ENCODE measurements at regions not wholly inside any gene's neighbourhood (a gene's known extent, or its start where the extent isn't known, plus 50 kb on each side); places are given as distances from the start of the nearest gene placed in this dataset.
A peak's percentile ranks its signal among the peaks of the same experiment; 100 is the strongest.

GRCh38 chr2:742221-742620, 65.0 kb upstream of the TMEM18 start:
- Histone ChIP-seq H3K9ac (ENCODE audit: insufficient read depth, low read depth, low read length) (no peak overlapping the region), H3K36me3 (replicated peaks in 1 of 2; ENCODE audit: control insufficient read depth in 1 of 2, insufficient read depth in 2 of 2, low read length in 2 of 2) (no peaks in the 10 kb centered on the region), H3K9me3 (ENCODE audit: low read length) (no peaks in the 10 kb centered on the region), H4K20me1 (ENCODE audit: insufficient read depth, low read length) (no peaks in the 10 kb centered on the region), H3K4me1 (ENCODE audit: insufficient read depth, low read length) (peaks cover 8% of the 10 kb centered on the region; the same call in 1 of the 2 replicates), H3K4me2 (ENCODE audit: low read depth, low read length) (no peak overlapping the region), H3K27ac (ENCODE audit: extremely low read length, insufficient read depth, low read length) (no peak overlapping the region), H3K79me2 (ENCODE audit: insufficient read depth, low read length) (no peaks in the 10 kb centered on the region), H3K4me3 (replicated peaks in 1 of 3; ENCODE audit: insufficient read depth in 1 of 3, low read depth in 2 of 3, low read length in 3 of 3) (no peak overlapping the region), H3K27me3 (ENCODE audit: control insufficient read depth in 1 of 2, insufficient read depth in 2 of 2, low read length in 2 of 2) (peaks cover 0 to 17% of the 10 kb centered on the region in 2 experiments; a peak in 3 of 5 replicates), H2AFZ (ENCODE audit: low read length) (no peak overlapping the region)
- POLR2A ChIA-PET: no interaction called here
- no peak for ATAC-seq
- intact Hi-C loops (cut with micrococcal nuclease; ENCODE audit: unreplicated experiment) (no loop called here), in situ Hi-C loops (cut with HindIII; ENCODE audit: extremely low pct_ligation_motif_present, low pct_unique_long_range_greater_than_20kb) (no loop called here)
- CTCF ChIA-PET (ENCODE audit: low intra/inter-chr PET ratio, low total read pairs): no interaction called here
- WGBS (ENCODE audit: low lambda C conversion rate): 21% methylated on average over 9 of the region's 9 CpGs
- BruUV-seq (replicated peaks): no TSS peak
- TF ChIP-seq ZNF777 (CRISPR knock-in tag; IDR thresholded peaks at IDR 0.05): no peak
- no peak for TF ChIP-seq ZFY (CRISPR knock-in tag; IDR thresholded peaks at IDR 0.05)
- no peak for TF ChIP-seq ZMYM3 (CRISPR knock-in tag; IDR thresholded peaks at IDR 0.05)
- TF ChIP-seq ZSCAN21 (CRISPR knock-in tag; IDR thresholded peaks at IDR 0.05; ENCODE audit: borderline replicate concordance): no peak
- no peak for TF ChIP-seq SCMH1 (CRISPR knock-in tag; IDR thresholded peaks at IDR 0.05; ENCODE audit: borderline replicate concordance)
- no peak for TF ChIP-seq ZFP36L1 (CRISPR knock-in tag; IDR thresholded peaks at IDR 0.05)
- no peak for TF ChIP-seq MAF1 (CRISPR knock-in tag; IDR thresholded peaks at IDR 0.05; ENCODE audit: borderline replicate concordance)
- DNase-seq (ENCODE audit: low spot score): no peak
- no peak for FAIRE-seq

- ChIA-PET POLR2A (no interaction called here), CTCF (ENCODE audit: low intra/inter-chr PET ratio, low total read pairs) (no interaction called here)
- Histone ChIP-seq H3K9ac (ENCODE audit: insufficient read depth, low read depth, low read length) (peak overlapping the region; percentile 18; the same call in 1 of the 2 replicates), H3K79me2 (ENCODE audit: insufficient read depth, low read length) (no peaks in the 10 kb centered on the region), H3K4me3 (replicated peaks in 1 of 3; ENCODE audit: insufficient read depth in 1 of 3, low read depth in 2 of 3, low read length in 3 of 3) (peak overlapping the region; percentile 22 to 72 (median 50); a peak in 4 of 6 replicates), H3K9me3 (ENCODE audit: low read length) (no peaks in the 10 kb centered on the region), H4K20me1 (ENCODE audit: insufficient read depth, low read length) (no peaks in the 10 kb centered on the region), H3K36me3 (replicated peaks in 1 of 2; ENCODE audit: control insufficient read depth in 1 of 2, insufficient read depth in 2 of 2, low read length in 2 of 2) (no peaks in the 10 kb centered on the region), H3K4me2 (ENCODE audit: low read depth, low read length) (peak overlapping the region; percentile 72), H3K27me3 (ENCODE audit: control insufficient read depth in 1 of 2, insufficient read depth in 2 of 2, low read length in 2 of 2) (peaks cover 0 to 13% of the 10 kb centered on the region in 2 experiments; a peak in 3 of 5 replicates), H3K27ac (ENCODE audit: extremely low read length, insufficient read depth, low read length) (no peak overlapping the region), H2AFZ (ENCODE audit: low read length) (peak overlapping the region; percentile 20), H3K4me1 (ENCODE audit: insufficient read depth, low read length) (peaks cover 8% of the 10 kb centered on the region; the same call in 1 of the 2 replicates)
- intact Hi-C loops (cut with micrococcal nuclease; ENCODE audit: unreplicated experiment): no loop called here
- no peak for FAIRE-seq
- in situ Hi-C loops (cut with HindIII; ENCODE audit: extremely low pct_ligation_motif_present, low pct_unique_long_range_greater_than_20kb): no loop called here
- BruUV-seq (replicated peaks): no TSS peak
- no peak for ATAC-seq
- 32% methylated on average over 3 of the region's 3 CpGs for WGBS (ENCODE audit: low lambda C conversion rate)
- no peak for TF ChIP-seq KLF13 (CRISPR knock-in tag; IDR thresholded peaks at IDR 0.05)
- TF ChIP-seq ZNF280D (CRISPR knock-in tag; IDR thresholded peaks at IDR 0.05): 0 out of 2 replicates have a peak, but pooled peaks have one; percentile 4
- no peak for DNase-seq (ENCODE audit: low spot score)
Measured at GRCh38 chr2:741195-741496, 63.9 kb upstream of the TMEM18 start.
